Stimulated activated CD8-positive, alpha-beta memory T cell treated with anti-CD3 and anti-CD28 coated beads, Interleukin-2, amount 100 ng/mL, for 48 hours (primary cell): ENCODE measurements at regions not wholly inside any gene's neighbourhood (a gene's known extent, or its start where the extent isn't known, plus 50 kb on each side); places are given as distances from the start of the nearest gene placed in this dataset.
A peak's percentile ranks its signal among the peaks of the same experiment; 100 is the strongest.
"Not testable (repeated sequence)": the region's sequence is repeated elsewhere in the genome, so short reads cannot be mapped to it uniquely, and the experiment has no call there.

Experiments used
- DNase-seq, 2 donors: peaks; one replicate each; pipeline ENCODE4 v3.0.0-alpha.2; 2020; ENCODE audit warnings: low read depth in 2 of 2

- no peak for DNase-seq
Measured at GRCh38 chr18:70822691-70823090, 533.8 kb downstream of the SOCS6 start.

- no peak for DNase-seq
Measured at GRCh38 chr18:70822117-70822516, 533.3 kb downstream of the SOCS6 start.

GRCh38 chr18:70808481-70809056 lies 519.7 kb downstream of the SOCS6 start:
- DNase-seq, result no peak

GRCh38 chr18:70781860-70782453 lies 493.1 kb downstream of the SOCS6 start:
- peak; percentile 1 to 32 for DNase-seq

- DNase-seq, result not testable (repeated sequence)
Measured at GRCh38 chr18:70766254-70766653, 477.4 kb downstream of the SOCS6 start.

- no peak for DNase-seq
Measured at GRCh38 chr18:70762812-70763211, 474.0 kb downstream of the SOCS6 start.

- no peak for DNase-seq
Measured at GRCh38 chr18:70758780-70759179, 469.9 kb downstream of the SOCS6 start.

- DNase-seq, result no peak
Measured at GRCh38 chr18:70754486-70754885, 465.6 kb downstream of the SOCS6 start.

GRCh38 chr18:70732916-70733315 lies 444.1 kb downstream of the SOCS6 start:
- DNase-seq, result no peak

- no peak for DNase-seq
Measured at GRCh38 chr18:70732188-70732587, 443.3 kb downstream of the SOCS6 start.

- DNase-seq, result no peak
Measured at GRCh38 chr18:70720607-70721006, 431.8 kb downstream of the SOCS6 start.

GRCh38 chr18:70709720-70710119 lies 420.9 kb downstream of the SOCS6 start:
- DNase-seq, result no peak

- DNase-seq, result no peak
Measured at GRCh38 chr18:70709144-70709543, 420.3 kb downstream of the SOCS6 start.

- DNase-seq, result no peak
Measured at GRCh38 chr18:70705831-70706416, 417.1 kb downstream of the SOCS6 start.

- DNase-seq, result no peak
Measured at GRCh38 chr18:70700496-70700895, 411.7 kb downstream of the SOCS6 start.

GRCh38 chr18:70698574-70698973 lies 409.7 kb downstream of the SOCS6 start:
- no peak for DNase-seq

- DNase-seq, result no peak
Measured at GRCh38 chr18:70693246-70693645, 404.4 kb downstream of the SOCS6 start.

GRCh38 chr18:70689765-70690164 lies 400.9 kb downstream of the SOCS6 start:
- not testable (repeated sequence) for DNase-seq

GRCh38 chr18:70688286-70688685 lies 399.4 kb downstream of the SOCS6 start:
- DNase-seq, result no peak

- DNase-seq, result no peak
Measured at GRCh38 chr18:70684821-70685220, 396.0 kb downstream of the SOCS6 start.

GRCh38 chr18:70683263-70683662 lies 394.4 kb downstream of the SOCS6 start:
- DNase-seq, result no peak

GRCh38 chr18:70674896-70675295 lies 386.1 kb downstream of the SOCS6 start:
- DNase-seq, result no peak

- no peak for DNase-seq
Measured at GRCh38 chr18:70673831-70674230, 385.0 kb downstream of the SOCS6 start.

GRCh38 chr18:70672581-70672980 lies 383.7 kb downstream of the SOCS6 start:
- no peak for DNase-seq
